HepG2 (cell line): ENCODE measurements at regions not wholly inside any gene's neighbourhood (a gene's known extent, or its start where the extent isn't known, plus 50 kb on each side); places are given as distances from the start of the nearest gene placed in this dataset.

Experiments used
- BRF2 ChIP-seq: sonication (generic); formaldehyde crosslinking; IDR thresholded peaks from 2 replicates; pipeline ENCODE4 v1.8.1; 2022; ENCODE audit warnings: mild to moderate bottlenecking, missing genetic modification reagents
- CCDC6 ChIP-seq: sonication (generic); formaldehyde crosslinking; IDR thresholded peaks from 2 replicates; pipeline ENCODE4 v1.8.1; 2022; ENCODE audit warnings: mild to moderate bottlenecking, missing genetic modification reagents, moderate library complexity
- CEBPG ChIP-seq: IDR thresholded peaks from 2 replicates; pipeline ENCODE4 v1.6.1; 2016
- CSRNP2 ChIP-seq: sonication (generic); formaldehyde crosslinking; conservative IDR thresholded peaks from 2 replicates; pipeline ENCODE4 v1.8.0; 2022; ENCODE audit warnings: low read depth, missing genetic modification reagents
- DPF2 ChIP-seq: sonication (generic); formaldehyde crosslinking; IDR thresholded peaks from 2 replicates; pipeline ENCODE4 v1.4.0; 2020; ENCODE audit warnings: mild to moderate bottlenecking, low read depth, missing genetic modification reagents, borderline replicate concordance
- HES4 ChIP-seq: sonication (generic); formaldehyde crosslinking; IDR thresholded peaks from 2 replicates; pipeline ENCODE4 v1.9.0; 2021; ENCODE audit warnings: mild to moderate bottlenecking, missing genetic modification reagents, borderline replicate concordance
- HMGXB3 ChIP-seq: sonication (generic); formaldehyde crosslinking; IDR thresholded peaks from 2 replicates; pipeline ENCODE4 v1.4.0; 2020; ENCODE audit warnings: missing genetic modification reagents, borderline replicate concordance
- HOXA5 ChIP-seq: sonication (generic); formaldehyde crosslinking; IDR thresholded peaks from 2 replicates; pipeline ENCODE4 v1.4.0; 2020; ENCODE audit warnings: missing genetic modification reagents
- ISL2 ChIP-seq: sonication (generic); formaldehyde crosslinking; IDR thresholded peaks from 2 replicates; pipeline ENCODE4 v1.5.0; 2020; ENCODE audit warnings: missing genetic modification reagents
- PHF21A ChIP-seq: sonication (generic); formaldehyde crosslinking; IDR thresholded peaks from 2 replicates; pipeline ENCODE4 v1.5.0; 2020; ENCODE audit warnings: mild to moderate bottlenecking, missing genetic modification reagents
- PLRG1 ChIP-seq: fragments of 450-650 bp; conservative IDR thresholded peaks from 2 replicates; pipeline ENCODE4 v1.6.1; 2016
- PRPF4 ChIP-seq: fragments of 200-400 bp; formaldehyde crosslinking; IDR thresholded peaks from 2 replicates; pipeline ENCODE4 v1.6.1; 2016; ENCODE audit warnings: low read length, low read depth; ENCODE audit not compliant: poor library complexity, severe bottlenecking
- TCF7L2 ChIP-seq: IDR thresholded peaks from 2 replicates; pipeline ENCODE4 v1.6.1; 2011; ENCODE audit warnings: mild to moderate bottlenecking, low read depth, low read length, moderate library complexity
- ZNF143 ChIP-seq: sonication (generic); formaldehyde crosslinking; IDR thresholded peaks from 2 replicates; pipeline ENCODE4 v1.4.0; 2020; ENCODE audit warnings: missing genetic modification reagents
- ZNF17 ChIP-seq: sonication (generic); formaldehyde crosslinking; IDR thresholded peaks from 2 replicates; pipeline ENCODE4 v1.5.0; 2020; ENCODE audit warnings: mild to moderate bottlenecking, missing genetic modification reagents
- ZNF207 ChIP-seq: fragments of 450-650 bp; IDR thresholded peaks from 2 replicates; pipeline ENCODE4 v1.6.1; 2016; ENCODE audit warnings: antibody characterized with exemption, borderline replicate concordance
- ZNF33A ChIP-seq: sonication (generic); formaldehyde crosslinking; IDR thresholded peaks from 2 replicates; pipeline ENCODE4 v1.5.1; 2020; ENCODE audit warnings: missing genetic modification reagents, mild to moderate bottlenecking, moderate library complexity, borderline replicate concordance
- ZNF670 ChIP-seq: sonication (generic); formaldehyde crosslinking; IDR thresholded peaks from 2 replicates; pipeline ENCODE4 v1.8.0; 2022; ENCODE audit warnings: mild to moderate bottlenecking, missing genetic modification reagents, borderline replicate concordance
- ZNF704 ChIP-seq: sonication (generic); formaldehyde crosslinking; IDR thresholded peaks from 2 replicates; pipeline ENCODE4 v1.8.1; 2023; ENCODE audit warnings: mild to moderate bottlenecking, inconsistent platforms, moderate library complexity, missing genetic modification reagents, borderline replicate concordance
- ZNF777 ChIP-seq: sonication (generic); formaldehyde crosslinking; IDR thresholded peaks from 2 replicates; pipeline ENCODE4 v1.4.0; 2020; ENCODE audit warnings: missing genetic modification reagents
- ZNF792 ChIP-seq: IDR thresholded peaks from 2 replicates; pipeline ENCODE4 v1.6.1; 2016
- ZNF839 ChIP-seq: sonication (generic); formaldehyde crosslinking; IDR thresholded peaks from 2 replicates; pipeline ENCODE4 v1.4.0; 2020; ENCODE audit warnings: missing genetic modification reagents, mild to moderate bottlenecking, borderline replicate concordance
- ZNF841 ChIP-seq: sonication (generic); formaldehyde crosslinking; IDR thresholded peaks from 2 replicates; pipeline ENCODE4 v1.8.1; 2023; ENCODE audit warnings: missing genetic modification reagents, borderline replicate concordance
- ZSCAN29 ChIP-seq: sonication (generic); formaldehyde crosslinking; conservative IDR thresholded peaks from 2 replicates; pipeline ENCODE4 v1.4.0; 2020; ENCODE audit warnings: mild to moderate bottlenecking, missing genetic modification reagents
- ZSCAN30 ChIP-seq: sonication (generic); formaldehyde crosslinking; IDR thresholded peaks from 2 replicates; pipeline ENCODE4 v1.5.0; 2020; ENCODE audit warnings: mild to moderate bottlenecking, missing genetic modification reagents

GRCh38 chr6:1228754-1229191, 83.1 kb upstream of the FOXQ1 start (continued):
- TF ChIP-seq ZNF704 (no peak; the same call in 1 of the 2 replicates), CEBPG (no peak), PHF21A (no peak; the same call in 1 of the 2 replicates), PLRG1 (no peak), ZNF17 (CRISPR knock-in tag) (no peak), ZNF792 (CRISPR knock-in tag) (no peak), HES4 (CRISPR knock-in tag) (no peak; the same call in 1 of the 2 replicates), HOXA5 (CRISPR knock-in tag) (no peak), ISL2 (CRISPR knock-in tag) (no peak), ZNF777 (CRISPR knock-in tag) (no peak), CCDC6 (no peak), ZSCAN30 (CRISPR knock-in tag) (no peak), PRPF4 (no peak), ZNF839 (CRISPR knock-in tag) (no peak), ZNF207 (no peak), DPF2 (CRISPR knock-in tag) (no peak), ZNF33A (no peak), CSRNP2 (CRISPR knock-in tag) (no peak), ZNF143 (CRISPR knock-in tag) (0 out of 2 replicates have a peak, but pooled peaks have one; percentile 0), ZNF670 (CRISPR knock-in tag) (no peak), ZNF841 (CRISPR knock-in tag) (no peak), HMGXB3 (CRISPR knock-in tag) (no peak), BRF2 (CRISPR knock-in tag) (no peak), TCF7L2 (peak; percentile 10; the same call in 1 of the 2 replicates), ZSCAN29 (CRISPR knock-in tag) (no peak)
